H1 (cell line): ENCODE measurements at regions not wholly inside any gene's neighbourhood (a gene's known extent, or its start where the extent isn't known, plus 50 kb on each side); places are given as distances from the start of the nearest gene placed in this dataset.

Experiments used
- CTCF ChIA-PET: fragments of 300-600 bp; sonication (Branson Sonifier 250); formaldehyde crosslinking; loops from one replicate; lab custom pipeline; 2021; ENCODE audit not compliant: partially characterized antibody; lab: Charles Lee
- POLR2A ChIA-PET: fragments of 300-600 bp; sonication (Branson Sonifier 250); formaldehyde crosslinking; loops from one replicate; lab custom pipeline; 2021; ENCODE audit warnings: inconsistent platforms; ENCODE audit not compliant: partially characterized antibody; lab: Charles Lee
- DNase-seq, 2 experiments: peaks; one replicate each; pipeline versions ENCODE4 v3.0.0 to v3.0.0-alpha.2; 2010 to 2022; ENCODE audit warnings: low spot score in 2 of 2, low read depth in 1 of 2, mixed read lengths in 1 of 2
- FAIRE-seq: peaks from 2 replicates; lab custom pipeline; 2011; peaks lifted over from hg19 to GRCh38; lab: Jason Lieb, UNC
- H2AFZ ChIP-seq: 2 replicates; pipeline ENCODE4 v1.8.1; 2012; ENCODE audit warnings: low read length, inconsistent platforms
- H2AK5ac ChIP-seq: 2 replicates; pipeline ENCODE4 v1.6.1; 2013; ENCODE audit warnings: low read depth, low read length
- H2BK120ac ChIP-seq: replicated peaks from 2 replicates; pipeline ENCODE3; 2013; ENCODE audit warnings: low read depth, low read length, inconsistent platforms
- H2BK12ac ChIP-seq: 2 replicates; pipeline ENCODE4 v1.6.1; 2013; ENCODE audit warnings: low read depth, low read length
- H2BK15ac ChIP-seq: 2 replicates; pipeline ENCODE4 v1.6.1; 2013; ENCODE audit warnings: low read length
- H2BK20ac ChIP-seq: 2 replicates; pipeline ENCODE4 v1.6.1; 2013; ENCODE audit warnings: low read length
- H2BK5ac ChIP-seq: 2 replicates; pipeline ENCODE4 v1.6.1; 2013; ENCODE audit warnings: low read depth, low read length
- H3K14ac ChIP-seq: 2 replicates; pipeline ENCODE4 v1.6.1; 2013; ENCODE audit warnings: inconsistent platforms; ENCODE audit not compliant: insufficient read length
- H3K18ac ChIP-seq: 2 replicates; pipeline ENCODE4 v1.6.1; 2013; ENCODE audit warnings: low read length; ENCODE audit errors: extremely low read depth
- H3K23ac ChIP-seq: 2 replicates; pipeline ENCODE4 v1.6.1; 2013; ENCODE audit warnings: inconsistent platforms; ENCODE audit not compliant: insufficient read length
- H3K23me2 ChIP-seq: 2 replicates; pipeline ENCODE4 v1.6.1; 2013; ENCODE audit warnings: low read depth, low read length
- H3K27ac ChIP-seq: 2 replicates; pipeline ENCODE4 v1.6.1; 2011; ENCODE audit warnings: low read depth, low read length, inconsistent platforms
- H3K27me3 ChIP-seq, 4 experiments: replicated peaks in 1 of 4; 1 replicate in 1 of 4; 2 replicates in 3 of 4; pipeline versions ENCODE4 v1.6.1 to v1.8.1; 2011 to 2013; ENCODE audit warnings: low read length in 3 of 4, mild to moderate bottlenecking in 3 of 4, inconsistent platforms in 2 of 4, mixed read lengths in 2 of 4, moderate library complexity in 1 of 4; ENCODE audit not compliant: control insufficient read depth in 3 of 4, insufficient read depth in 3 of 4; ENCODE audit errors: extremely low read depth in 1 of 4
- H3K36me3 ChIP-seq, 4 experiments: 2 replicates each; pipeline versions ENCODE4 v1.6.1 to v1.8.1; 2011 to 2013; ENCODE audit warnings: mild to moderate bottlenecking in 4 of 4, low read length in 3 of 4, moderate library complexity in 2 of 4, control low read depth in 1 of 4, inconsistent platforms in 1 of 4; ENCODE audit not compliant: insufficient read depth in 4 of 4, control insufficient read depth in 2 of 4
- H3K4ac ChIP-seq: replicated peaks from 2 replicates; pipeline ENCODE3; 2013; ENCODE audit warnings: low read length, low read depth, mixed read lengths, inconsistent platforms; ENCODE audit not compliant: insufficient read length
- H3K4me1 ChIP-seq, 4 experiments: replicated peaks in 1 of 4; 1 replicate in 1 of 4; 2 replicates in 3 of 4; pipeline versions ENCODE4 v1.6.1 to v1.8.1; 2011 to 2013; ENCODE audit warnings: low read length in 3 of 4, inconsistent platforms in 2 of 4, mixed read lengths in 1 of 4; ENCODE audit not compliant: insufficient read depth in 4 of 4, control insufficient read depth in 3 of 4
- H3K4me2 ChIP-seq, 2 experiments: 2 replicates each; pipeline versions ENCODE4 v1.6.1 to v1.8.1; 2011 to 2013; ENCODE audit warnings: low read depth in 2 of 2, low read length in 2 of 2, control low read depth in 1 of 2, inconsistent platforms in 1 of 2, mild to moderate bottlenecking in 1 of 2; ENCODE audit not compliant: insufficient read depth in 1 of 2
- H3K4me3 ChIP-seq, 4 experiments: fragments of 200-600, 300-600 bp in 1 of 4; sonication (generic), shearing (Covaris generic), sonication (Bioruptor Twin) in 1 of 4; 2 replicates each; pipeline versions ENCODE4 v1.5.1 to v1.8.1; 2011 to 2016; ENCODE audit warnings: low read length in 4 of 4, low read depth in 3 of 4, control low read depth in 2 of 4, inconsistent platforms in 2 of 4, mild to moderate bottlenecking in 2 of 4, mixed read lengths in 1 of 4, moderate library complexity in 1 of 4; ENCODE audit not compliant: insufficient read depth in 2 of 4; ENCODE audit errors: extremely low read depth in 1 of 4
- H3K56ac ChIP-seq: replicated peaks from 2 replicates; pipeline ENCODE3; 2013; ENCODE audit warnings: low read depth, mild to moderate bottlenecking, mixed read lengths, low read length, inconsistent platforms; ENCODE audit not compliant: insufficient read length
- H3K79me1 ChIP-seq: 2 replicates; pipeline ENCODE4 v1.6.1; 2013; ENCODE audit warnings: low read depth, low read length, control low read depth
- H3K79me2 ChIP-seq, 2 experiments: 2 replicates each; pipeline versions ENCODE4 v1.6.1 to v1.8.1; 2012 to 2013; ENCODE audit warnings: low read length in 2 of 2, mild to moderate bottlenecking in 2 of 2, inconsistent platforms in 1 of 2; ENCODE audit not compliant: insufficient read depth in 2 of 2, control insufficient read depth in 1 of 2
- H3K9ac ChIP-seq, 4 experiments: replicated peaks in 1 of 4; 1 replicate in 1 of 4; 2 replicates in 3 of 4; pipeline versions ENCODE4 v1.6.1 to v1.8.1; 2011 to 2013; ENCODE audit warnings: low read depth in 3 of 4, low read length in 3 of 4, control low read depth in 2 of 4, mild to moderate bottlenecking in 2 of 4, moderate library complexity in 2 of 4, inconsistent platforms in 1 of 4; ENCODE audit errors: extremely low read depth in 1 of 4
- H3K9me3 ChIP-seq, 2 experiments: 2 replicates each; pipeline versions ENCODE4 v1.6.1 to v1.8.1; 2012 to 2013; ENCODE audit warnings: mild to moderate bottlenecking in 2 of 2, moderate library complexity in 2 of 2, control low read depth in 1 of 2, inconsistent platforms in 1 of 2, low read depth in 1 of 2, low read length in 1 of 2, mixed read lengths in 1 of 2; ENCODE audit not compliant: insufficient read depth in 2 of 2
- H4K20me1 ChIP-seq, 2 experiments: replicated peaks in 1 of 2; 2 replicates each; pipeline versions ENCODE3 to v1.8.1; 2011 to 2013; ENCODE audit warnings: inconsistent platforms in 2 of 2, low read length in 2 of 2, mild to moderate bottlenecking in 1 of 2; ENCODE audit not compliant: insufficient read depth in 2 of 2, control insufficient read depth in 1 of 2
- H4K5ac ChIP-seq: 2 replicates; pipeline ENCODE4 v1.6.1; 2013; ENCODE audit warnings: low read length, low read depth, mixed read lengths, inconsistent platforms; ENCODE audit not compliant: insufficient read length
- H4K8ac ChIP-seq: 2 replicates; pipeline ENCODE4 v1.8.0; 2013; ENCODE audit warnings: mild to moderate bottlenecking, moderate library complexity, low read length, inconsistent platforms; ENCODE audit not compliant: insufficient read depth; ENCODE audit errors: extremely low read depth
- H4K91ac ChIP-seq: replicated peaks from 2 replicates; pipeline ENCODE3; 2013; ENCODE audit warnings: low read length, mixed read lengths, inconsistent platforms; ENCODE audit not compliant: insufficient read length
- BCL11A ChIP-seq, 2 experiments: IDR thresholded peaks; one replicate each; pipeline ENCODE4 v1.6.1; 2011; ENCODE audit warnings: low read depth in 2 of 2, low read length in 2 of 2, mild to moderate bottlenecking in 2 of 2
- CBX5 ChIP-seq: fragments of 300-800, 300-1000 bp; sonication (generic); IDR thresholded peaks from 2 replicates; pipeline ENCODE4 v1.7.1; 2016; ENCODE audit warnings: antibody characterized with exemption, low read length, low read depth
- CHD2 ChIP-seq: IDR thresholded peaks from 2 replicates; pipeline ENCODE4 v1.6.1; 2012; ENCODE audit warnings: low read length, improper control_type of control experiment
- EZH2 ChIP-seq: fragments of 200-600 bp; sonication (generic); IDR thresholded peaks from 2 replicates; pipeline ENCODE4 v1.7.1; 2012; ENCODE audit warnings: low read depth, mild to moderate bottlenecking, moderate library complexity, low read length, inconsistent platforms; ENCODE audit not compliant: severe bottlenecking
- HDAC2 ChIP-seq, 2 experiments: fragments of 300-600 bp in 1 of 2; sonication (generic) in 1 of 2; IDR thresholded peaks; 2 replicates each; pipeline ENCODE4 v1.6.1; 2011 to 2012; ENCODE audit warnings: low read depth in 2 of 2, low read length in 2 of 2, mild to moderate bottlenecking in 2 of 2, moderate library complexity in 2 of 2, borderline replicate concordance in 1 of 2, inconsistent platforms in 1 of 2
- MAFK ChIP-seq: IDR thresholded peaks from 2 replicates; pipeline ENCODE4 v1.6.1; 2012; ENCODE audit warnings: low read depth, mild to moderate bottlenecking, improper control_type of control experiment, low read length
- POLR2AphosphoS5 ChIP-seq: IDR thresholded peaks from 2 replicates; pipeline ENCODE4 v1.6.1; 2011; ENCODE audit warnings: low read depth, low read length
- RBBP5 ChIP-seq: IDR thresholded peaks from 2 replicates; pipeline ENCODE4 v1.7.1; 2012; ENCODE audit warnings: low read depth, mild to moderate bottlenecking, inconsistent platforms, low read length, moderate library complexity, borderline replicate concordance
- RXRA ChIP-seq: IDR thresholded peaks from 2 replicates; pipeline ENCODE4 v1.6.1; 2011; ENCODE audit warnings: low read depth, mild to moderate bottlenecking, low read length, moderate library complexity; ENCODE audit not compliant: insufficient read depth
- SIX5 ChIP-seq: IDR thresholded peaks from 2 replicates; pipeline ENCODE4 v1.6.1; 2011; ENCODE audit warnings: mild to moderate bottlenecking, low read depth, low read length
- SP1 ChIP-seq: IDR thresholded peaks from 2 replicates; pipeline ENCODE4 v1.6.1; 2011; ENCODE audit warnings: low read depth, low read length
- TAF1 ChIP-seq: IDR thresholded peaks from 2 replicates; pipeline ENCODE4 v1.6.1; 2011; ENCODE audit warnings: mild to moderate bottlenecking, low read depth, low read length
- TAF7 ChIP-seq: optimal IDR thresholded peaks from 2 replicates; pipeline ENCODE3; 2011; ENCODE audit warnings: low read depth, mild to moderate bottlenecking, inconsistent platforms, low read length, moderate library complexity, borderline replicate concordance
- TEAD4 ChIP-seq: IDR thresholded peaks from 2 replicates; pipeline ENCODE4 v1.6.1; 2012; ENCODE audit warnings: low read depth, low read length, inconsistent platforms, mixed read lengths
- ZNF274 ChIP-seq: IDR thresholded peaks from 2 replicates; pipeline ENCODE4 v1.7.0; 2012; ENCODE audit warnings: low read length, borderline replicate concordance; ENCODE audit errors: extremely low read depth
- WGBS, 2 experiments: shearing (Covaris generic) in 1 of 2; methylation state at CpG; one replicate each; pipeline versions ENCODE4 v1.1.6 to v1.1.7; 2013 to 2015; ENCODE audit warnings: low lambda C conversion rate in 2 of 2, mixed read lengths in 2 of 2, inconsistent platforms in 1 of 2, low coverage in 1 of 2, missing lambda C conversion rate in 1 of 2; ENCODE audit not compliant: insufficient replicate concordance in 2 of 2, insufficient coverage in 1 of 2, insufficient read length in 1 of 2; ENCODE audit errors: extremely low coverage in 1 of 2, missing lambda C conversion rate in 1 of 2; 5-methylcytosine and 5-hydroxymethylcytosine counted together
- TF ChIP-seq, protein P1 (sequence below): IDR thresholded peaks from 2 replicates; pipeline ENCODE4 v1.6.1; 2012; ENCODE audit warnings: inconsistent platforms

DNA sequence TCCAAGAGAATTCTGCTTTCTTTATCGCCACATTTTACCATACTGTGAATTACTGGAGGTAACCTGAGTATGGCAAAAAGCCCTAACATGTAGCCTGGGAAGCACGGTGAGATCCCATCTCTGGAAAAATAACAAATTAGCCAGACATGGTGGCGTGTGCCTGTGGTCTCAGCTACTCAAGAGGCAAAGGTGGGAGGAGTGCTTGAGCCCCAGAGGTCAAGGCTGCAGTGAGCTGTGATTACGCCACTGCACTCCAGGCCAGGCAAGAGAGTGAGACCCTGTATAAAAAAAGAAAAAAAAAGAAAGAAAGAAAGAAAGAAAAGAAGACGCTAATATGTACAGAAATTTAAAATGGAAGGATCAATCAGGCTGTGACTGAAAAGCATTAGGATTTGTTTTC is 57.7 kb upstream of the SESTD1 start:
- no peaks in the 10 kb centered on the region for H3K9me3 ChIP-seq
- WGBS, 2 experiments, result 90% methylated on average over 5 of the region's 5 CpGs; no CpG with 5 or more reads in 1 of the 2 experiments
- H3K79me2 ChIP-seq, result no peaks in the 10 kb centered on the region
- no peak overlapping the region for H3K4ac ChIP-seq
- no peak overlapping the region for H3K56ac ChIP-seq
- H2BK20ac ChIP-seq, result no peak overlapping the region
- no peaks in the 10 kb centered on the region for H3K79me1 ChIP-seq
- no peaks in the 10 kb centered on the region for H3K36me3 ChIP-seq
- DNase-seq (no peak), FAIRE-seq (no peak)
- H2BK5ac ChIP-seq, result no peak overlapping the region
- no peak overlapping the region for H3K9ac ChIP-seq
- no peak overlapping the region for H2BK120ac ChIP-seq
- no peak overlapping the region for H2AK5ac ChIP-seq
- no peak overlapping the region for H4K8ac ChIP-seq
- H4K91ac ChIP-seq, result no peak overlapping the region
- no peak overlapping the region for H4K5ac ChIP-seq
- H3K23ac ChIP-seq, result no peak overlapping the region
- no peak overlapping the region for H3K14ac ChIP-seq
- no peaks in the 10 kb centered on the region for H3K27me3 ChIP-seq
- no peak overlapping the region for H2AFZ ChIP-seq
- no peaks in the 10 kb centered on the region for H3K23me2 ChIP-seq
- POLR2A ChIA-PET, result no interaction called here
- CTCF ChIA-PET, result no interaction called here
- H3K4me1 ChIP-seq, result no peaks in the 10 kb centered on the region
- no peak overlapping the region for H3K27ac ChIP-seq
- H2BK15ac ChIP-seq, result no peak overlapping the region
- no peak overlapping the region for H3K4me3 ChIP-seq
- H4K20me1 ChIP-seq, result no peaks in the 10 kb centered on the region
- no peak overlapping the region for H2BK12ac ChIP-seq
- no peak overlapping the region for H3K18ac ChIP-seq
- no peak overlapping the region for H3K4me2 ChIP-seq
- TF ChIP-seq TAF1 (no peak), ZNF274 (no peak), MAFK (no peak), CHD2 (no peak), RXRA (no peak), TAF7 (no peak), SIX5 (no peak), HDAC2 (IDR thresholded peaks at IDR 0.05; ENCODE audit: borderline replicate concordance in 1 of 2, low read depth in 2 of 2, low read length in 2 of 2) (no peak), SP1 (no peak), BCL11A (IDR thresholded peaks at IDR 0.05; ENCODE audit: low read depth in 2 of 2, low read length in 2 of 2) (no peak), TEAD4 (no peak), RBBP5 (no peak), EZH2 (no peak), CBX5 (no peak), POLR2AphosphoS5 (no peak)
- TF ChIP-seq, protein P1, sequence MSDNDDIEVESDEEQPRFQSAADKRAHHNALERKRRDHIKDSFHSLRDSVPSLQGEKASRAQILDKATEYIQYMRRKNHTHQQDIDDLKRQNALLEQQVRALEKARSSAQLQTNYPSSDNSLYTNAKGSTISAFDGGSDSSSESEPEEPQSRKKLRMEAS, result no peak
